Breast epithelium (tissue), 3 donors: ENCODE measurements at regions not wholly inside any gene's neighbourhood (a gene's known extent, or its start where the extent isn't known, plus 50 kb on each side); places are given as distances from the start of the nearest gene placed in this dataset.

Experiments used
- POLR2A ChIP-seq: fragments of 450-650 bp; IDR thresholded peaks from one replicate; pipeline ENCODE4 v1.6.1; 2016; ENCODE audit warnings: antibody characterized with exemption, mild to moderate bottlenecking, moderate library complexity
- POLR2AphosphoS5 ChIP-seq, 3 donors: sonication (generic); formaldehyde crosslinking; IDR thresholded peaks; one replicate each; pipeline ENCODE4 v1.6.1; 2017; ENCODE audit warnings: antibody characterized with exemption in 3 of 3
- TF ChIP-seq, protein P1 (sequence below), 3 donors: fragments of 450-650 bp; IDR thresholded peaks; one replicate each; pipeline ENCODE4 v1.5.1; 2016 to 2017; ENCODE audit warnings: antibody characterized with exemption in 3 of 3, mild to moderate bottlenecking in 3 of 3, moderate library complexity in 3 of 3

DNA sequence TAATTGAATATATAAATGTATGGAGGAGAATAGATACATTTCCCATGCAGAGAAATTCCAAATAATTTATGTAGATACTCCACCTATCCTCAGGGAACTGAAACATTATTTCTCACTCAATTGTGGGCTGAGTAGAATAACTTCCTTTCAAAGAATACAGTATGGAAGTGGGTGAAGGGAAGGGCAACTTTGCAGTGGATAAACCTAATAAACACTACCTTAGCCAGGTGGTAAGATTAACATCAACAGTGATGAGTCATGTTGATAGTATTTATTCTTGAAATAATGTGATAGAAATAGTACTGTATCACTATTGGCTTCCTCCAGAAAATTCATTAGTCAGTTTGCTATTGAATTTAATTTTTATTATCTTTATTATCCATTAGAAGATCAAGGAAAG, 716.4 kb upstream of the CHAC2 start:
- TF ChIP-seq POLR2AphosphoS5 (IDR thresholded peaks at IDR 0.05): no peak
- TF ChIP-seq, protein P1, sequence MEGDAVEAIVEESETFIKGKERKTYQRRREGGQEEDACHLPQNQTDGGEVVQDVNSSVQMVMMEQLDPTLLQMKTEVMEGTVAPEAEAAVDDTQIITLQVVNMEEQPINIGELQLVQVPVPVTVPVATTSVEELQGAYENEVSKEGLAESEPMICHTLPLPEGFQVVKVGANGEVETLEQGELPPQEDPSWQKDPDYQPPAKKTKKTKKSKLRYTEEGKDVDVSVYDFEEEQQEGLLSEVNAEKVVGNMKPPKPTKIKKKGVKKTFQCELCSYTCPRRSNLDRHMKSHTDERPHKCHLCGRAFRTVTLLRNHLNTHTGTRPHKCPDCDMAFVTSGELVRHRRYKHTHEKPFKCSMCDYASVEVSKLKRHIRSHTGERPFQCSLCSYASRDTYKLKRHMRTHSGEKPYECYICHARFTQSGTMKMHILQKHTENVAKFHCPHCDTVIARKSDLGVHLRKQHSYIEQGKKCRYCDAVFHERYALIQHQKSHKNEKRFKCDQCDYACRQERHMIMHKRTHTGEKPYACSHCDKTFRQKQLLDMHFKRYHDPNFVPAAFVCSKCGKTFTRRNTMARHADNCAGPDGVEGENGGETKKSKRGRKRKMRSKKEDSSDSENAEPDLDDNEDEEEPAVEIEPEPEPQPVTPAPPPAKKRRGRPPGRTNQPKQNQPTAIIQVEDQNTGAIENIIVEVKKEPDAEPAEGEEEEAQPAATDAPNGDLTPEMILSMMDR (IDR thresholded peaks at IDR 0.05): no peak
- no peak for TF ChIP-seq POLR2A
